ENCODE measurements at regions not wholly inside any gene's neighbourhood (a gene's known extent, or its start where the extent isn't known, plus 50 kb on each side); places are given as distances from the start of the nearest gene placed in this dataset.

GRCh38 chr10:9060314-9060713, 1005.8 kb downstream of the GATA3 start:
- no peaks in the 10 kb centered on the region for H3K27me3 ChIP-seq (ENCODE audit: control insufficient read depth, insufficient read depth, low read length)
- no peak for DNase-seq
- H3K4me1 ChIP-seq (ENCODE audit: control insufficient read depth, insufficient read depth, low read length), result no peaks in the 10 kb centered on the region
- no peaks in the 10 kb centered on the region for H3K36me3 ChIP-seq (ENCODE audit: control insufficient read depth, insufficient read depth, low read length)
- no peak overlapping the region for H3K4me3 ChIP-seq (ENCODE audit: low read length)
- H3K9me3 ChIP-seq (replicated peaks; ENCODE audit: control insufficient read depth, low read depth, low read length), result no peaks in the 10 kb centered on the region
- no peak overlapping the region for H3K27ac ChIP-seq (ENCODE audit: low read length)
- no CpG with 5 or more reads among the region's 2 CpGs for WGBS (ENCODE audit: insufficient coverage)

- no CpG with 5 or more reads among the region's 3 CpGs for WGBS (ENCODE audit: insufficient coverage)
- no peaks in the 10 kb centered on the region for H3K4me1 ChIP-seq (ENCODE audit: control insufficient read depth, insufficient read depth, low read length)
- H3K27me3 ChIP-seq (ENCODE audit: control insufficient read depth, insufficient read depth, low read length), result no peaks in the 10 kb centered on the region
- DNase-seq, result no peak
- no peaks in the 10 kb centered on the region for H3K36me3 ChIP-seq (ENCODE audit: control insufficient read depth, insufficient read depth, low read length)
- H3K27ac ChIP-seq (ENCODE audit: low read length), result no peak overlapping the region
- no peak overlapping the region for H3K4me3 ChIP-seq (ENCODE audit: low read length)
- H3K9me3 ChIP-seq (replicated peaks; ENCODE audit: control insufficient read depth, low read depth, low read length), result no peaks in the 10 kb centered on the region
These were observed 1007.4 kb downstream of the GATA3 start for GRCh38 chr10:9061871-9062270.

GRCh38 chr10:9066152-9066551, 1011.7 kb downstream of the GATA3 start:
- no peaks in the 10 kb centered on the region for H3K27me3 ChIP-seq (ENCODE audit: control insufficient read depth, insufficient read depth, low read length)
- H3K4me3 ChIP-seq (ENCODE audit: low read length), result no peak overlapping the region
- H3K4me1 ChIP-seq (ENCODE audit: control insufficient read depth, insufficient read depth, low read length), result no peaks in the 10 kb centered on the region
- DNase-seq, result no peak
- no peaks in the 10 kb centered on the region for H3K9me3 ChIP-seq (replicated peaks; ENCODE audit: control insufficient read depth, low read depth, low read length)
- WGBS (ENCODE audit: insufficient coverage), result no CpG with 5 or more reads among the region's 3 CpGs
- H3K27ac ChIP-seq (ENCODE audit: low read length), result no peak overlapping the region
- H3K36me3 ChIP-seq (ENCODE audit: control insufficient read depth, insufficient read depth, low read length), result no peaks in the 10 kb centered on the region

- no peak for DNase-seq
- Histone ChIP-seq H3K27ac (ENCODE audit: low read length) (no peak overlapping the region), H3K4me1 (ENCODE audit: control insufficient read depth, insufficient read depth, low read length) (no peaks in the 10 kb centered on the region), H3K9me3 (replicated peaks; ENCODE audit: control insufficient read depth, low read depth, low read length) (no peaks in the 10 kb centered on the region), H3K27me3 (ENCODE audit: control insufficient read depth, insufficient read depth, low read length) (no peaks in the 10 kb centered on the region), H3K36me3 (ENCODE audit: control insufficient read depth, insufficient read depth, low read length) (no peaks in the 10 kb centered on the region), H3K4me3 (ENCODE audit: low read length) (no peak overlapping the region)
These were observed 1013.5 kb downstream of the GATA3 start for GRCh38 chr10:9068003-9068402.

- H3K4me1 ChIP-seq (ENCODE audit: control insufficient read depth, insufficient read depth, low read length), result no peaks in the 10 kb centered on the region
- WGBS (ENCODE audit: insufficient coverage), result 71% methylated on average over 1 of the region's 4 CpGs
These were observed 1014.6 kb downstream of the GATA3 start for GRCh38 chr10:9069136-9069535.

GRCh38 chr10:9075420-9075819, 1020.9 kb downstream of the GATA3 start:
- Histone ChIP-seq H3K36me3 (ENCODE audit: control insufficient read depth, insufficient read depth, low read length) (no peaks in the 10 kb centered on the region), H3K27me3 (ENCODE audit: control insufficient read depth, insufficient read depth, low read length) (no peaks in the 10 kb centered on the region), H3K9me3 (replicated peaks; ENCODE audit: control insufficient read depth, low read depth, low read length) (no peaks in the 10 kb centered on the region), H3K4me3 (ENCODE audit: low read length) (no peak overlapping the region), H3K4me1 (ENCODE audit: control insufficient read depth, insufficient read depth, low read length) (no peaks in the 10 kb centered on the region), H3K27ac (ENCODE audit: low read length) (no peak overlapping the region)
- no peak for DNase-seq
- WGBS (ENCODE audit: insufficient coverage), result no CpG with 5 or more reads among the region's 1 CpG

More at GRCh38 chr10:9069136-9069535, 1014.6 kb downstream of the GATA3 start:
- Histone ChIP-seq H3K36me3 (ENCODE audit: control insufficient read depth, insufficient read depth, low read length) (no peaks in the 10 kb centered on the region), H3K27me3 (ENCODE audit: control insufficient read depth, insufficient read depth, low read length) (no peaks in the 10 kb centered on the region), H3K27ac (ENCODE audit: low read length) (no peak overlapping the region), H3K9me3 (replicated peaks; ENCODE audit: control insufficient read depth, low read depth, low read length) (no peaks in the 10 kb centered on the region), H3K4me3 (ENCODE audit: low read length) (no peak overlapping the region)
- no peak for DNase-seq

- H3K4me1 ChIP-seq (ENCODE audit: control insufficient read depth, insufficient read depth, low read length), result no peaks in the 10 kb centered on the region
- WGBS (ENCODE audit: insufficient coverage), result 80% methylated on average over 1 of the region's 2 CpGs
These were observed 1021.6 kb downstream of the GATA3 start for GRCh38 chr10:9076066-9076465.

GRCh38 chr10:9081253-9081652, 1026.8 kb downstream of the GATA3 start:
- H3K4me1 ChIP-seq (ENCODE audit: control insufficient read depth, insufficient read depth, low read length), result no peaks in the 10 kb centered on the region
- no peak overlapping the region for H3K4me3 ChIP-seq (ENCODE audit: low read length)
- WGBS (ENCODE audit: insufficient coverage), result no CpG with 5 or more reads among the region's 2 CpGs
- no peak overlapping the region for H3K27ac ChIP-seq (ENCODE audit: low read length)
- H3K36me3 ChIP-seq (ENCODE audit: control insufficient read depth, insufficient read depth, low read length), result no peaks in the 10 kb centered on the region
- no peaks in the 10 kb centered on the region for H3K27me3 ChIP-seq (ENCODE audit: control insufficient read depth, insufficient read depth, low read length)
- no peak for DNase-seq
- no peaks in the 10 kb centered on the region for H3K9me3 ChIP-seq (replicated peaks; ENCODE audit: control insufficient read depth, low read depth, low read length)

More at GRCh38 chr10:9076066-9076465, 1021.6 kb downstream of the GATA3 start:
- no peak for DNase-seq
- H3K9me3 ChIP-seq (replicated peaks; ENCODE audit: control insufficient read depth, low read depth, low read length), result no peaks in the 10 kb centered on the region
- H3K36me3 ChIP-seq (ENCODE audit: control insufficient read depth, insufficient read depth, low read length), result no peaks in the 10 kb centered on the region
- no peak overlapping the region for H3K27ac ChIP-seq (ENCODE audit: low read length)
- H3K4me3 ChIP-seq (ENCODE audit: low read length), result no peak overlapping the region
- H3K27me3 ChIP-seq (ENCODE audit: control insufficient read depth, insufficient read depth, low read length), result no peaks in the 10 kb centered on the region

- Histone ChIP-seq H3K4me3 (ENCODE audit: low read length) (no peak overlapping the region), H3K4me1 (ENCODE audit: control insufficient read depth, insufficient read depth, low read length) (no peaks in the 10 kb centered on the region), H3K9me3 (replicated peaks; ENCODE audit: control insufficient read depth, low read depth, low read length) (no peaks in the 10 kb centered on the region), H3K27ac (ENCODE audit: low read length) (no peak overlapping the region), H3K36me3 (ENCODE audit: control insufficient read depth, insufficient read depth, low read length) (no peaks in the 10 kb centered on the region), H3K27me3 (ENCODE audit: control insufficient read depth, insufficient read depth, low read length) (no peaks in the 10 kb centered on the region)
- WGBS (ENCODE audit: insufficient coverage), result 50% methylated on average over 1 of the region's 2 CpGs
- DNase-seq, result no peak
These were observed 1027.5 kb downstream of the GATA3 start for GRCh38 chr10:9081961-9082360.

- no peaks in the 10 kb centered on the region for H3K36me3 ChIP-seq (ENCODE audit: control insufficient read depth, insufficient read depth, low read length)
- no peak overlapping the region for H3K4me3 ChIP-seq (ENCODE audit: low read length)
- H3K27me3 ChIP-seq (ENCODE audit: control insufficient read depth, insufficient read depth, low read length), result no peaks in the 10 kb centered on the region
- WGBS (ENCODE audit: insufficient coverage), result 60% methylated on average over 1 of the region's 3 CpGs
- no peaks in the 10 kb centered on the region for H3K4me1 ChIP-seq (ENCODE audit: control insufficient read depth, insufficient read depth, low read length)
- H3K27ac ChIP-seq (ENCODE audit: low read length), result no peak overlapping the region
- H3K9me3 ChIP-seq (replicated peaks; ENCODE audit: control insufficient read depth, low read depth, low read length), result no peaks in the 10 kb centered on the region
- no peak for DNase-seq
These were observed 1037.1 kb downstream of the GATA3 start for GRCh38 chr10:9091530-9092093.

- Histone ChIP-seq H3K9me3 (replicated peaks; ENCODE audit: control insufficient read depth, low read depth, low read length) (no peaks in the 10 kb centered on the region), H3K4me1 (ENCODE audit: control insufficient read depth, insufficient read depth, low read length) (no peaks in the 10 kb centered on the region), H3K27me3 (ENCODE audit: control insufficient read depth, insufficient read depth, low read length) (no peaks in the 10 kb centered on the region), H3K27ac (ENCODE audit: low read length) (no peak overlapping the region), H3K36me3 (ENCODE audit: control insufficient read depth, insufficient read depth, low read length) (no peaks in the 10 kb centered on the region), H3K4me3 (ENCODE audit: low read length) (no peak overlapping the region)
- WGBS (ENCODE audit: insufficient coverage), result 80% methylated on average over 4 of the region's 4 CpGs
- DNase-seq, result no peak
These were observed 1041.8 kb downstream of the GATA3 start for GRCh38 chr10:9096288-9096687.
